ENCODE measurements at regions not wholly inside any gene's neighbourhood (a gene's known extent, or its start where the extent isn't known, plus 50 kb on each side); places are given as distances from the start of the nearest gene placed in this dataset.
"Not testable (repeated sequence)": the region's sequence is repeated elsewhere in the genome, so short reads cannot be mapped to it uniquely, and the experiment has no call there.

DNA sequence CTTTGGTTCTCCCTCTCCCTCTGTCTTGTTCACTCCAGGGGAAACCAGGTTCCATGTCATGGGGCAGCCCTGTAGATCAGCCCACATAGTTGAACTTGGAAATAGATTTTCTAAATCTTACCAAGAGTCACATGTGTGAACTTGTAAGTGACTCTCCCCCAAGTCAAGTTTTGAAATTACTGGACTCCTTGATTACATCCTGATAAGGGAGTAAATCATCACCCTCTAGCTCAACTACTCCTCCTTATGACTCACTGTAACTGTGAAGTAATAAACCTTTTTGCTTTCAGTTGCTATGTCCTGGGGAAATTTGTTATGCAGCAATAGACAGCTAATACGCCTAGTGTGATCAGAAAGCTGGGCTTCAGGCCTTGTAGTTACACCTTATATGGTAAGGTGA lies 703.3 kb downstream of the TTLL7 start:
- DNase-seq (ENCODE audit: extremely low read depth, low read depth) = not testable (repeated sequence)

DNA sequence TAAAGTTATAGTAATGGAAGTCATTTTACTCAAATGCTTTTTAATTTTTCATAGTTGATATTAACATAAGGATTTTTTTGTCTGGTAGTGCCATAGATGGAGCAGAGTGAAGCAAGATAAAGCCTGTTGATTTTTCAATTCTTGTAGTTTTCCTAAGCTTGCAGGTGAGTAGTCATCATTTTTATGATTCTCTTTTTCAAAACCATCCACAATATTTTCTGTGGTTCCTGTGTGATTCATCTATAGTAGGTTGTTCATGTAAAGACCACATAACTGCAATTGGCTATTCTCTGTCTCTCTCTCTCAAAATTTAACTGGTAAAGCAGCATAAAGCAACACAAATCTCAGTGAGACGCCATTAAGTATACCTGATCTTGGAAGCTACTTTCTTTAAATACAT lies 711.5 kb downstream of the TTLL7 start:
- not testable (repeated sequence) for DNase-seq (ENCODE audit: extremely low read depth, low read depth)

DNA sequence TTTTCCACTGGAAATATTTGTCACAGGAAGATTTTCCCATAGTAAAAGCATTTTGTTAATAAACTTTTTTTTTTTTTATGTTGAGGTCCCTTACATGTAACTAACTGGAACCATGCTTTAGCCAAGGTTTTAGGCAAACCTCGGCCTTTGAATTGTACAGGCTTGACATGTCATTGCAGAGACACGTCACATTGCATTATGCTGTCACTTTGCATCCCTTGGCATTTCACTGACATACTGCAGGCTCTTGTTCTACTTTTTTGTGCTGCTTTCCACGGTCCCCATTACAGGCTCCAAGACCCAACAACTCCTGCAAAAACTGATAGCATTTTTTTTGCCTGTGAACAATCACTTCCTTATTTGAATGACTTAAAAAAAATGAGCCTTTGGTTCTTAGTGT lies 724.3 kb downstream of the TTLL7 start:
- not testable (repeated sequence) for DNase-seq (ENCODE audit: extremely low read depth, low read depth)

DNA sequence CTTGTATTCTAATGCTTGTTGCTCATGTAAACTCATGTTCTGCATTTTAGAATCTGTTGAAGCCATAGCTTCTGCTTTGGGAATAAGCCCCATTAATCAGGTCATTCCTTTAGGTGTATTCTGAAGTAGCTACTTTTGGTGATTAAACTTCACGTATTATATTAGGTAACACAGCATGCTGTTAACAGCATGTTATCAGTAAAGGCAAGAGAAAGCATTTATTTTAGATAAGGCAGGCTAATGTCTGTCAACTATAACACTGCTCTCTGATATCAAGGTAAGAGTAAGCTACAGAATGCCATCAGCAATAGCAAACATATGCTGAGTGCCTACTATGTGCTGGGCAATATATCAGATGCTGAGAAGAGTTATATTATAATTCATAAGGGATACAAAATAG lies 726.4 kb downstream of the TTLL7 start:
- DNase-seq (ENCODE audit: extremely low read depth, low read depth) = not testable (repeated sequence)

DNA sequence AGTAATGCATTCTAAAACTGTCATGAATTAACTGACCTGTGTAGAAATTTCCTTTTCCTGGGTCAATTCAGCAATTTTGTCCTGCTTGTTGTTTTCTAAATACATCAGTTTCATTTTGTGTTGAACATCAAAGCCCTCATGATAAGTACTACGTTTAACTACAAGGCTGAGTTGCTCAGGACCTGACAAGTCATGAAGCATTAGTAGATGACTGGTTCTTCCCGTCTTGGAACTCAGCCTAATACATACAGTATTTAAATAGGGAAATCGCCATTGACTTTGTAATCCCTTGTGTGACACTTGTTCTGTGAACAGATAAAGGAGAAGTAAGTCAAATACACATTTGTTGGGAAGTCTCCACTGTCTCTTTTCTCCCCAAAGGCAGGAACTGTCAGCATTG lies 727.1 kb downstream of the TTLL7 start:
- DNase-seq (ENCODE audit: extremely low read depth, low read depth) = not testable (repeated sequence)

DNA sequence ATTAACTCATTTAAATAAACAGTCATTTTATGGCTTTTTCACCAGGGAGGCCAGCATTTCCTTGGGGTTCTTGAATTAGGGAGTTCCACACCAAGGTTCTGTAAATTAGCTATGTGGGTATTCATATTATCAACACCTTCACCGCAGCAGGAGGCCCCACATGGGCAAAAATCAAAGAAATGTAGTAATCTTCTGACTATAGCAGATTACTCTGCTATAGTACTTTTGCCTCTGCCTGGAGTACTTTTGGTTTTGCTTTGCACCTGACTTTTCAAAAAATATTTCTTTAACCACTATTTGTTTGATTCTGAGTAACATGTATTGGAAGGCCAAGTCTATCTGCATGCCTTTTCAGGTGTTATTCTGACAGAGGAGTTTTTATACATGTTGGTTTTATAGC lies 728.1 kb downstream of the TTLL7 start:
- not testable (repeated sequence) for DNase-seq (ENCODE audit: extremely low read depth, low read depth)

DNA sequence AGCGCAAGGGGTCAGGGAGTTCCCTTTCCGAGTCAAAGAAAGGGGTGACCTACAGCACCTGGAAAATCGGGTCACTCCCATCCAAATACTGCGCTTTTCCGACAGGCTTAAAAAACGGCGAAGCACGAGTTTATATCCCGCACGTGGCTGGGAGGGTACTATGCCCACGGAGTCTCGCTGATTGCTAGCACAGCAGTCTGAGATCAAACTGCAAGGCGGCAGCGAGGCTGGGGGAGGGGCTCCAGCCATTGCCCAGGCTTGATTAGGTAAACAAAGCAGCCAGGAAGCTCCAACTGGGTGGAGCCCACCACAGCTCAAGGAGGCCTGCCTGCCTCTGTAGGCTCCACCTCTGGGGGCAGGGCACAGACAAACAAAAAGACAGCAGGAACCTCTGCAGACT lies 735.1 kb downstream of the TTLL7 start:
- DNase-seq (ENCODE audit: extremely low read depth, low read depth) = not testable (repeated sequence)

DNA sequence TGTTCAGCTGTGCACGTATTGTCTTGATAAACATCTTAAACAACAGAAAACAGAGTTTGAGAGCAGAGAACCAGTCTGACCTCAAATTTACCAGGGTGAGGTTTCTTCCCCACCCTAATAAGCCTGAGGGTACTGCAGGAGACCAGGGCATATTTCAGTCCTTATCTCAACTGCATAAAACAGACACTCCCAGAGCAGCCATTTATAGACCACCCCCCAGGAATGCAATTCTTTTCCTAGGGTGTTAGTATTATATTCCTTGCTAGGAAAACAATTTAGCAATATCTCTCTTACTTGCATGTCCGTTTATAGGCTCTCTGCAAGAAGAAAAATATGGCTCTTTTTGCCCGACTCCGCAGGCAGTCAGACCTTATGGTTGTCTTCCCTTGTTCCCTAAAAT lies 747.2 kb downstream of the TTLL7 start:
- not testable (repeated sequence) for DNase-seq (ENCODE audit: extremely low read depth, low read depth)

DNA sequence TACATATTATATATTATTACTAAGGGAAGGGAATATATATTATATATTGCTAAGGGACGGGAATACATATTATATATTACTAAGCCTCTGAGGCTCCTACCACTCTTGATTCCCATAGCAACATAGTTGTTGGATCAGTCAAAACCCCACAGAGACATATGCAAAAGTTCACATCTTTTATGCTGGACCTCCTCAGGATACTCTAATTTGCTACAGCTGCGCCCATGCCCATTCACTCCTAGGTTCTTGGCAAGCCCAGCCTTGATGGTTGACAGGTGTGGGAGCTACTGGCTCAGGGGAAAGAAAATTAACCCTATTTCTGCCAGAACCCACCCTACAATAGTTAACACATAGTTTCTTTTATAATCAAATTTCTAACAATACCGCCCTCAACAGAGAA lies 752.2 kb downstream of the TTLL7 start:
- DNase-seq (ENCODE audit: extremely low read depth, low read depth) = not testable (repeated sequence)

DNA sequence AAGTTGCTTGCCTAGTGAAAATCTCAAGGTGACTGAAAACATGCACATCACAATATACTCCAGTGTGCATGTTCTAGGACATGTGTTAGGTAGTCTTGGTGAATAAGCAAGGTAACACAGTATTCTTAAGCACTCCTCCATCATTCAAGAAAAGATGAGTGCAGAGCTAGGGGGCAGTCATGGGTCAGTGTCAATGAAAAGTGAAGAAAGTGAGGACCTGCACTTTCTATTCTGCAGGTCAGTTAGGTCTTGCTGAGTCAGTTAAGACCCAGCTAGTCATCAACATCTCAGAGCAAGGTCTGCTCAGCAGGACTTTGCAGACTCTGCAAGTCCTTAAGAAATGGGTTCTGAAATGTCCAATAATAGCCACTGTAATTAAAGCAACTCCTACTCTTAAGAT lies 754.1 kb downstream of the TTLL7 start:
- not testable (repeated sequence) for DNase-seq (ENCODE audit: extremely low read depth, low read depth)

DNA sequence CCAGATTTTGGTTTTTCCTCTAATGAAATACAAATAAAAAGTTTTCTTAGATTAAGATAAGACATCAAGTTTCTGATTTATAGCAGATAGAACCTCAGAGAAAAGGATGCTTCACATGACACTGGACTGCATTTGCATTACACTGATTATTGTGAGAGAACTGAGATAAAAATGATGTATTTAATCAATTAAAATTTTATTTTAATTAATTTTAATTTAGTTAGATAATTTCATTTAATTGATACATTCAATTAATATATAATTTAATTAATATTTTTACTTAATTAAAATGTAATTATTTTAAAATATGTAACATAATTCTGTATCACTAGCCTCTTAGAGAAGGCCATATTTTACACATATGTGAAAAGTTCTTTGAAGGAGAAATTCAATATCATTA lies 759.4 kb downstream of the TTLL7 start:
- DNase-seq (ENCODE audit: extremely low read depth, low read depth) = not testable (repeated sequence)

GRCh38 chr1:83238654-83239053 lies 760.3 kb downstream of the TTLL7 start:
- not testable (repeated sequence) for DNase-seq (ENCODE audit: extremely low read depth, low read depth)

GRCh38 chr1:83219788-83220187 lies 779.1 kb downstream of the TTLL7 start:
- not testable (repeated sequence) for DNase-seq (ENCODE audit: extremely low read depth, low read depth)

GRCh38 chr1:83218036-83218716 lies 780.8 kb downstream of the TTLL7 start:
- DNase-seq (ENCODE audit: extremely low read depth, low read depth) = not testable (repeated sequence)

GRCh38 chr1:83214317-83214716 lies 784.6 kb downstream of the TTLL7 start:
- not testable (repeated sequence) for DNase-seq (ENCODE audit: extremely low read depth, low read depth)

- not testable (repeated sequence) for DNase-seq (ENCODE audit: extremely low read depth, low read depth)
Observed at GRCh38 chr1:83213648-83214047, 785.3 kb downstream of the TTLL7 start.

DNA sequence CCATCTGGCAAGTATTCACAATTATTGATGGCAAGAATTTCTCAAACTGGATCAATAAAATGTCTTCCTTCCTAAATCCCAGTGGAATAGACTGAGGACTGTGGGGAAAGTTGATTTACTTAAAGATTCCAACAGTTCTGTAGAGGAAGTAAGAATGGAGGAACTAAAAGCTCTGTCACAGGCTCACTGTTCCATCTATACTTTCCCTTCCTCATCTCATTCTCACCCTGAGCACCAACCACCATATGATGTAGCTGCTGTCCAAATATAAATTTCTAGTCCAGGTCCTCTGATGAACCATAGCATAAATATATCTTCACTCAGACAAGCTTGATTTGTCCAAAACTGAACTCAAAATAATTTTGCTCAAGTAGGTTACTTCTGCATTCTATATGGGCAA lies 786.9 kb downstream of the TTLL7 start:
- DNase-seq (ENCODE audit: extremely low read depth, low read depth) = not testable (repeated sequence)

GRCh38 chr1:83208540-83208939 lies 790.4 kb downstream of the TTLL7 start:
- DNase-seq (ENCODE audit: extremely low read depth, low read depth) = not testable (repeated sequence)

GRCh38 chr1:83194610-83195009 lies 804.3 kb downstream of the TTLL7 start:
- not testable (repeated sequence) for DNase-seq (ENCODE audit: extremely low read depth, low read depth)

DNA sequence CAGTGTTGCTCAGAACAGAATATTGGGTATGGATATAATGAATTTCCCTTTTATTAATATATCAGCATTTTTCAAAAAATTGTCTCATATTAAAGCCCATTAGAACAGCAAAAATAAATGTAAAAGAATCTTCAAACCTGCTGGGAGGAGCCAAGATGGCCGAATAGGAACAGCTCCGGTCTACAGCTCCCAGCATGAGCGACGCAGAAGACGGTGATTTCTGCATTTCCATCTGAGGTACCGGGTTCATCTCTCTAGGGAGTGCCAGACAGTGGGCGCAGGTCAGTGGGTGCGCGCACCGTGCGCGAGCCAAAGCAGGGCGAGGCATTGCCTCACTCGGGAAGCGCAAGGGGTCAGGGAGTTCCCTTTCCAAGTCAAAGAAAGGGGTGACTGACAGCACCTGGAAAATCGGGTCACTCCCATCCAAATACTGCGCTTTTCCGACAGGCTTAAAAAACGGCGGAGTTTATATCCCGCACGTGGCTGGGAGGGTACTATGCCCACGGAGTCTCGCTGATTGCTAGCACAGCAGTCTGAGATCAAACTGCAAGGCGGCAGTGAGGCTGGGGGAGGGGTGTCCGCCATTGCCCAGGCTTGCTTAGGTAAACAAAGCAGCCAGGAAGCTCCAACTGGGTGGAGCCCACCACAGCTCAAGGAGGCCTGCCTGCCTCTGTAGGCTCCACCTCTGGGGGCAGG lies 816.8 kb downstream of the TTLL7 start:
- DNase-seq (ENCODE audit: extremely low read depth, low read depth) = not testable (repeated sequence)

- DNase-seq (ENCODE audit: extremely low read depth, low read depth) = not testable (repeated sequence)
Observed at GRCh38 chr1:83180621-83181020, 818.3 kb downstream of the TTLL7 start.

DNA sequence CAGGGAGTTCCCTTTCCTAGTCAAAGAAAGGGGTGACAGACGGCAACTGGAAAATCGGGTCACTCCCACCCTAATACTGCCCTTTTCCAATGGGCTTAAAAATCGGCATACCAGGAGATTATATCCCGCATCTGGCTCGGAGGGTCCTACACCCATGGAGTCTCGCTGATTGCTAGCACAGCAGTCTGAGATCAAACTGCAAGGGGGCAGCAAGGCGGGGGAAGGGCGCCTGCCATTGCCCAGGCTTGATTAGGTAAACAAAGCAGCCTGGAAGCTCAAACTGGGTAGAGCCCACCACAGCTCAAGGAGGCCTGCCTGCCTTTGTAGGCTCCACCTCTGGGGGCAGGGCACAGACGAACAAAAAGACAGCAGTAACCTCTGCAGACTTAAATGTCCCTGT lies 831.3 kb downstream of the TTLL7 start:
- DNase-seq (ENCODE audit: extremely low read depth, low read depth) = not testable (repeated sequence)
